SU-DHL-6 (cell line): ENCODE measurements at regions not wholly inside any gene's neighbourhood (a gene's known extent, or its start where the extent isn't known, plus 50 kb on each side); places are given as distances from the start of the nearest gene placed in this dataset.

ENCODE experiments used
- EZH2phosphoT487 ChIP-seq: fragments of 200-600 bp; sonication (generic), shearing (Covaris generic); conservative IDR thresholded peaks from 2 replicates; pipeline ENCODE4 v1.6.1; 2018; ENCODE audit warnings: mild to moderate bottlenecking, antibody characterized with exemption, low read length, moderate library complexity, mixed read lengths
- TF ChIP-seq, protein P1 (sequence below): fragments of 200-600 bp; sonication (generic); IDR thresholded peaks from one replicate; pipeline ENCODE4 v1.5.1; 2017; ENCODE audit warnings: antibody characterized with exemption, mild to moderate bottlenecking, low read length, moderate library complexity; ENCODE audit not compliant: insufficient read depth, poor library complexity, severe bottlenecking

GRCh38 chr2:223503746-223504145, 98.4 kb downstream of the SCG2 start:
- TF ChIP-seq, protein P1, sequence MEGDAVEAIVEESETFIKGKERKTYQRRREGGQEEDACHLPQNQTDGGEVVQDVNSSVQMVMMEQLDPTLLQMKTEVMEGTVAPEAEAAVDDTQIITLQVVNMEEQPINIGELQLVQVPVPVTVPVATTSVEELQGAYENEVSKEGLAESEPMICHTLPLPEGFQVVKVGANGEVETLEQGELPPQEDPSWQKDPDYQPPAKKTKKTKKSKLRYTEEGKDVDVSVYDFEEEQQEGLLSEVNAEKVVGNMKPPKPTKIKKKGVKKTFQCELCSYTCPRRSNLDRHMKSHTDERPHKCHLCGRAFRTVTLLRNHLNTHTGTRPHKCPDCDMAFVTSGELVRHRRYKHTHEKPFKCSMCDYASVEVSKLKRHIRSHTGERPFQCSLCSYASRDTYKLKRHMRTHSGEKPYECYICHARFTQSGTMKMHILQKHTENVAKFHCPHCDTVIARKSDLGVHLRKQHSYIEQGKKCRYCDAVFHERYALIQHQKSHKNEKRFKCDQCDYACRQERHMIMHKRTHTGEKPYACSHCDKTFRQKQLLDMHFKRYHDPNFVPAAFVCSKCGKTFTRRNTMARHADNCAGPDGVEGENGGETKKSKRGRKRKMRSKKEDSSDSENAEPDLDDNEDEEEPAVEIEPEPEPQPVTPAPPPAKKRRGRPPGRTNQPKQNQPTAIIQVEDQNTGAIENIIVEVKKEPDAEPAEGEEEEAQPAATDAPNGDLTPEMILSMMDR, result no peak
- TF ChIP-seq EZH2phosphoT487, result no peak
